ENCODE measurements at regions not wholly inside any gene's neighbourhood (a gene's known extent, or its start where the extent isn't known, plus 50 kb on each side); places are given as distances from the start of the nearest gene placed in this dataset.

GRCh38 chr4:24146127-24146526 lies 256.3 kb upstream of the PPARGC1A start:
- intact Hi-C loops (cut with DNase I) = no loop called here
- no peak overlapping the region for H3K4me3 ChIP-seq
- H3K9ac ChIP-seq (ENCODE audit: low read depth in 2 of 2, low read length in 2 of 2) = no peak overlapping the region
- no peak overlapping the region for H3K27ac ChIP-seq
- H3K4me1 ChIP-seq = no peaks in the 10 kb centered on the region
- H3K36me3 ChIP-seq = no peaks in the 10 kb centered on the region
- no peak for TF ChIP-seq CTCF (IDR thresholded peaks at IDR 0.05)
- H3K9me3 ChIP-seq = no peaks in the 10 kb centered on the region
- DNase-seq = no peak
- no peaks in the 10 kb centered on the region for H3K27me3 ChIP-seq

GRCh38 chr4:24145591-24145990 lies 255.7 kb upstream of the PPARGC1A start:
- no peaks in the 10 kb centered on the region for H3K9me3 ChIP-seq
- H3K4me1 ChIP-seq = no peaks in the 10 kb centered on the region
- intact Hi-C loops (cut with DNase I) = no loop called here

GRCh38 chr4:24144381-24144780 lies 254.5 kb upstream of the PPARGC1A start:
- intact Hi-C loops (cut with DNase I) = no loop called here
- Histone ChIP-seq H3K27ac (no peak overlapping the region), H3K27me3 (no peaks in the 10 kb centered on the region), H3K9ac (ENCODE audit: low read depth in 2 of 2, low read length in 2 of 2) (no peak overlapping the region), H3K4me3 (no peak overlapping the region), H3K4me1 (no peaks in the 10 kb centered on the region), H3K9me3 (no peaks in the 10 kb centered on the region), H3K36me3 (no peaks in the 10 kb centered on the region)
- no peak for DNase-seq
- TF ChIP-seq CTCF (IDR thresholded peaks at IDR 0.05) = no peak

More at GRCh38 chr4:24145591-24145990, 255.7 kb upstream of the PPARGC1A start:
- H3K27ac ChIP-seq = no peak overlapping the region
- TF ChIP-seq CTCF (IDR thresholded peaks at IDR 0.05) = no peak
- no peaks in the 10 kb centered on the region for H3K36me3 ChIP-seq
- DNase-seq = no peak
- H3K4me3 ChIP-seq = no peak overlapping the region
- no peaks in the 10 kb centered on the region for H3K27me3 ChIP-seq
- H3K9ac ChIP-seq (ENCODE audit: low read depth in 2 of 2, low read length in 2 of 2) = no peak overlapping the region

GRCh38 chr4:24143741-24144140 lies 253.9 kb upstream of the PPARGC1A start:
- Histone ChIP-seq H3K9me3 (no peaks in the 10 kb centered on the region), H3K4me1 (no peaks in the 10 kb centered on the region)
- intact Hi-C loops (cut with DNase I) = no loop called here

GRCh38 chr4:24141836-24142235 lies 252.0 kb upstream of the PPARGC1A start:
- no peak for TF ChIP-seq CTCF (IDR thresholded peaks at IDR 0.05)
- Histone ChIP-seq H3K4me3 (no peak overlapping the region), H3K27ac (no peak overlapping the region), H3K9ac (ENCODE audit: low read depth in 2 of 2, low read length in 2 of 2) (no peak overlapping the region), H3K9me3 (no peaks in the 10 kb centered on the region), H3K36me3 (no peaks in the 10 kb centered on the region), H3K27me3 (no peaks in the 10 kb centered on the region), H3K4me1 (no peaks in the 10 kb centered on the region)
- intact Hi-C loops (cut with DNase I) = no loop called here
- DNase-seq = no peak

More at GRCh38 chr4:24143741-24144140, 253.9 kb upstream of the PPARGC1A start:
- no peak overlapping the region for H3K9ac ChIP-seq (ENCODE audit: low read depth in 2 of 2, low read length in 2 of 2)
- H3K36me3 ChIP-seq = no peaks in the 10 kb centered on the region
- no peak for TF ChIP-seq CTCF (IDR thresholded peaks at IDR 0.05)
- H3K27me3 ChIP-seq = no peaks in the 10 kb centered on the region
- H3K27ac ChIP-seq = no peak overlapping the region
- no peak for DNase-seq
- H3K4me3 ChIP-seq = no peak overlapping the region

GRCh38 chr4:24140892-24141291 lies 251.0 kb upstream of the PPARGC1A start:
- Histone ChIP-seq H3K9me3 (no peaks in the 10 kb centered on the region), H3K27ac (no peak overlapping the region), H3K9ac (ENCODE audit: low read depth in 2 of 2, low read length in 2 of 2) (no peak overlapping the region), H3K4me3 (no peak overlapping the region), H3K27me3 (no peaks in the 10 kb centered on the region), H3K36me3 (no peaks in the 10 kb centered on the region), H3K4me1 (no peaks in the 10 kb centered on the region)
- intact Hi-C loops (cut with DNase I) = no loop called here
- DNase-seq = no peak
- TF ChIP-seq CTCF (IDR thresholded peaks at IDR 0.05) = no peak

All from colonic mucosa (tissue), 4 donors.